A673 (cell line): ENCODE measurements at regions not wholly inside any gene's neighbourhood (a gene's known extent, or its start where the extent isn't known, plus 50 kb on each side); places are given as distances from the start of the nearest gene placed in this dataset.

Experiments
- BruUV-seq: library from RNA; stranded (reverse); fragments of 400-500 nt; replicated peaks from 2 replicates; lab custom pipeline; 2021; lab: Mats Ljungman, UMichigan
- CTCF ChIA-PET: fragments of 300-600 bp; sonication (Branson Sonifier 250); formaldehyde crosslinking; loops from one replicate; lab custom pipeline; 2022; ENCODE audit warnings: antibody characterized with exemption; lab: Charles Lee
- POLR2A ChIA-PET: fragments of 300-600 bp; sonication (Branson Sonifier 250); formaldehyde crosslinking; loops from one replicate; lab custom pipeline; 2022; ENCODE audit warnings: antibody characterized with exemption; ENCODE audit not compliant: low non-redundant PET; lab: Charles Lee
- DNase-seq: peaks from one replicate; pipeline ENCODE4 v3.0.0-alpha.2; 2015; ENCODE audit warnings: low spot score
- H3K27ac ChIP-seq: fragments of 200-600 bp; sonication (generic); 2 replicates; pipeline ENCODE4 v1.5.1; 2016; ENCODE audit warnings: mixed run types, low read depth, mild to moderate bottlenecking, mixed read lengths, antibody characterized with exemption, low read length; ENCODE audit not compliant: poor library complexity, severe bottlenecking
- H3K27me3 ChIP-seq: fragments of 200-600 bp; sonication (generic); replicated peaks from 2 replicates; pipeline ENCODE4 v1.6.1; 2017; ENCODE audit warnings: mixed run types, low read depth, mild to moderate bottlenecking, mixed read lengths, antibody characterized with exemption, low read length; ENCODE audit not compliant: insufficient read depth, poor library complexity
- H3K36me3 ChIP-seq: fragments of 200-600 bp; sonication (generic); 2 replicates; pipeline ENCODE4 v1.6.1; 2016; ENCODE audit warnings: mixed run types, mild to moderate bottlenecking, mixed read lengths, antibody characterized with exemption, low read length; ENCODE audit not compliant: insufficient read depth, poor library complexity, severe bottlenecking
- H3K4me1 ChIP-seq: fragments of 200-600 bp; sonication (generic); 2 replicates; pipeline ENCODE4 v1.6.1; 2017; ENCODE audit warnings: mixed run types, mild to moderate bottlenecking, mixed read lengths, antibody characterized with exemption, low read length; ENCODE audit not compliant: insufficient read depth, poor library complexity, severe bottlenecking
- H3K4me3 ChIP-seq: fragments of 200-600 bp; sonication (generic); 2 replicates; pipeline ENCODE4 v1.5.1; 2016; ENCODE audit warnings: low read depth, mixed run types, mild to moderate bottlenecking, mixed read lengths, low read length; ENCODE audit not compliant: poor library complexity, severe bottlenecking
- H3K9me3 ChIP-seq: fragments of 200-600 bp; sonication (generic); 2 replicates; pipeline ENCODE4 v1.6.1; 2016; ENCODE audit warnings: mixed run types, low read depth, mild to moderate bottlenecking, mixed read lengths, antibody characterized with exemption, low read length; ENCODE audit not compliant: poor library complexity, severe bottlenecking
- CTCF ChIP-seq: fragments of 300-800, 200-600 bp; sonication (generic); conservative IDR thresholded peaks from 2 replicates; pipeline ENCODE4 v1.5.1; 2017; ENCODE audit warnings: low read depth, mild to moderate bottlenecking, antibody characterized with exemption, low read length, moderate library complexity, mixed read lengths
- EZH2 ChIP-seq: fragments of 200-600 bp; sonication (generic); IDR thresholded peaks from 2 replicates; pipeline ENCODE4 v1.6.1; 2017; ENCODE audit warnings: borderline replicate concordance, low read depth, mild to moderate bottlenecking, mixed read lengths, antibody characterized with exemption, low read length; ENCODE audit not compliant: poor library complexity, severe bottlenecking
- intact Hi-C: fragments of 100-400 bp; cut with micrococcal nuclease; formaldehyde crosslinking; loops from one replicate; pipeline ENCODE4 v1.10.0; 2022; ENCODE audit not compliant: unreplicated experiment

GRCh38 chrX:5648941-5649568 is 579.6 kb downstream of the NLGN4X start:
- TF ChIP-seq EZH2 (no peak), CTCF (no peak)
- no TSS peak for BruUV-seq
- DNase-seq, result no peak
- Histone ChIP-seq H3K36me3 (no peaks in the 10 kb centered on the region), H3K9me3 (no peaks in the 10 kb centered on the region), H3K4me3 (no peak overlapping the region), H3K27ac (no peak overlapping the region), H3K27me3 (no peaks in the 10 kb centered on the region), H3K4me1 (no peaks in the 10 kb centered on the region)
- ChIA-PET CTCF (no interaction called here), POLR2A (interaction anchor here (0.9 kb wide), 1 partner anchor 519 kb away, joined by 3 read pairs; no protein-coding TSS in a partner anchor)
- intact Hi-C loops, result no loop called here

- no TSS peak for BruUV-seq
- intact Hi-C loops, result no loop called here
- no peaks in the 10 kb centered on the region for H3K36me3 ChIP-seq
- no peak overlapping the region for H3K27ac ChIP-seq
- H3K4me3 ChIP-seq, result no peak overlapping the region
- no peaks in the 10 kb centered on the region for H3K27me3 ChIP-seq
- no peaks in the 10 kb centered on the region for H3K4me1 ChIP-seq
- ChIA-PET POLR2A (no interaction called here), CTCF (no interaction called here)
- H3K9me3 ChIP-seq, result no peaks in the 10 kb centered on the region
- no peak for TF ChIP-seq EZH2
- TF ChIP-seq CTCF, result no peak
- DNase-seq, result no peak
Measured at GRCh38 chrX:5646818-5647217, 581.8 kb downstream of the NLGN4X start.

GRCh38 chrX:5644776-5645175 is 583.9 kb downstream of the NLGN4X start:
- Histone ChIP-seq H3K36me3 (no peaks in the 10 kb centered on the region), H3K4me1 (no peaks in the 10 kb centered on the region), H3K27ac (no peak overlapping the region), H3K9me3 (no peaks in the 10 kb centered on the region), H3K4me3 (no peak overlapping the region), H3K27me3 (no peaks in the 10 kb centered on the region)
- BruUV-seq, result no TSS peak
- CTCF ChIA-PET, result no interaction called here
- TF ChIP-seq EZH2 (no peak), CTCF (no peak)
- intact Hi-C loops, result no loop called here
- no peak for DNase-seq
- POLR2A ChIA-PET, result no interaction called here
